ENCODE measurements at regions not wholly inside any gene's neighbourhood (a gene's known extent, or its start where the extent isn't known, plus 50 kb on each side); places are given as distances from the start of the nearest gene placed in this dataset.

GRCh38 chr15:66849746-66850077 lies 147.7 kb downstream of the SMAD6 start:
- TF ChIP-seq CTCF (IDR thresholded peaks at IDR 0.05) (no peak), EP300 (IDR thresholded peaks at IDR 0.05) (no peak), POLR2AphosphoS5 (IDR thresholded peaks at IDR 0.05) (no peak), POLR2A (IDR thresholded peaks at IDR 0.05) (no peak)

Measured in upper lobe of left lung (tissue), 4 donors.